ENCODE measurements at regions not wholly inside any gene's neighbourhood (a gene's known extent, or its start where the extent isn't known, plus 50 kb on each side); places are given as distances from the start of the nearest gene placed in this dataset.

- TF ChIP-seq POLR2A (IDR thresholded peaks at IDR 0.05; ENCODE audit: low read length) (no peak), GATA1 (IDR thresholded peaks at IDR 0.05; ENCODE audit: low read depth, low read length) (no peak)
Observed at GRCh38 chr6:84606860-84607259, 157.5 kb downstream of the TBX18 start.

Data from erythroblast (primary cell).